Calu3 (cell line): ENCODE measurements at regions not wholly inside any gene's neighbourhood (a gene's known extent, or its start where the extent isn't known, plus 50 kb on each side); places are given as distances from the start of the nearest gene placed in this dataset.
"Not testable (repeated sequence)": the region's sequence is repeated elsewhere in the genome, so short reads cannot be mapped to it uniquely, and the experiment has no call there.

Source experiments
- BruUV-seq: library from RNA; stranded (reverse); fragments of 400-500 nt; replicated peaks from 2 replicates; lab custom pipeline; 2021; lab: Mats Ljungman, UMichigan
- CTCF ChIA-PET: fragments of 300-600 bp; sonication (Branson Sonifier 250); formaldehyde crosslinking; loops from one replicate; lab custom pipeline; 2022; ENCODE audit warnings: antibody characterized with exemption; lab: Charles Lee
- DNase-seq: peaks from one replicate; pipeline ENCODE4 v3.0.0; 2022
- H3K27ac Mint-ChIP-seq: one replicate; pipeline ENCODE4 v1.8.0; 2022; ENCODE audit warnings: mixed read lengths; ENCODE audit not compliant: unreplicated experiment
- H3K27me3 Mint-ChIP-seq: one replicate; pipeline ENCODE4 v1.8.0; 2022; ENCODE audit warnings: mixed read lengths; ENCODE audit not compliant: unreplicated experiment
- H3K36me3 Mint-ChIP-seq: one replicate; pipeline ENCODE4 v1.8.0; 2022; ENCODE audit warnings: mild to moderate bottlenecking, moderate library complexity, mixed read lengths; ENCODE audit not compliant: insufficient read depth, unreplicated experiment
- H3K4me1 Mint-ChIP-seq: one replicate; pipeline ENCODE4 v1.8.0; 2022; ENCODE audit warnings: mild to moderate bottlenecking, low read depth, mixed read lengths; ENCODE audit not compliant: unreplicated experiment
- H3K4me3 Mint-ChIP-seq: one replicate; pipeline ENCODE4 v1.8.0; 2022; ENCODE audit warnings: mild to moderate bottlenecking, low read depth, moderate library complexity, mixed read lengths; ENCODE audit not compliant: unreplicated experiment
- H3K9me3 Mint-ChIP-seq: one replicate; pipeline ENCODE4 v1.8.0; 2022; ENCODE audit warnings: low read depth, mixed read lengths; ENCODE audit not compliant: unreplicated experiment
- intact Hi-C: fragments of 100-400 bp; cut with micrococcal nuclease; formaldehyde crosslinking; loops from one replicate; pipeline ENCODE4 v1.10.0; 2022; ENCODE audit not compliant: unreplicated experiment
- TF ChIP-seq, protein P1 (sequence below): fragments of 200-600 bp; IDR thresholded peaks from one replicate; pipeline ENCODE4 v1.8.0; 2022; ENCODE audit warnings: antibody characterized with exemption; ENCODE audit not compliant: unreplicated experiment

DNA sequence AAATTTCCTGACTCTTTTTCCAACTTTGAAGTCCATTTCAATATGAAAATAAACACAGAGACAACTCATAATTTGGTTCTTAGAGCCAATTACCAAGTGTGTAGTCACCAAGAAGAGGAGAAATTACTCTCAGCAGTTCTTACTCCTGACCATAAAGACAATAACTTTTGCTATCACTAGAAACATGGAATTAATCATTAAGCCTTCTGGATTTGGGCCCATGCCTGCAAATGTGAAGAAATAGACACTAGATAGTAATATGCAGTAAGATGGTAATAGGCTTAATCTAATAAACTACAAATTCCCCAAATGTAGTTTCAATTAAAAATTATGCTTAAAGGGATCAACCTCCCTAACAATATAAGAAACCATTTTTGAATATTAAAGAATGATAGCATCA is 185.1 kb upstream of the AGTR1 start:
- intact Hi-C loops: no loop called here
- TF ChIP-seq, protein P1, sequence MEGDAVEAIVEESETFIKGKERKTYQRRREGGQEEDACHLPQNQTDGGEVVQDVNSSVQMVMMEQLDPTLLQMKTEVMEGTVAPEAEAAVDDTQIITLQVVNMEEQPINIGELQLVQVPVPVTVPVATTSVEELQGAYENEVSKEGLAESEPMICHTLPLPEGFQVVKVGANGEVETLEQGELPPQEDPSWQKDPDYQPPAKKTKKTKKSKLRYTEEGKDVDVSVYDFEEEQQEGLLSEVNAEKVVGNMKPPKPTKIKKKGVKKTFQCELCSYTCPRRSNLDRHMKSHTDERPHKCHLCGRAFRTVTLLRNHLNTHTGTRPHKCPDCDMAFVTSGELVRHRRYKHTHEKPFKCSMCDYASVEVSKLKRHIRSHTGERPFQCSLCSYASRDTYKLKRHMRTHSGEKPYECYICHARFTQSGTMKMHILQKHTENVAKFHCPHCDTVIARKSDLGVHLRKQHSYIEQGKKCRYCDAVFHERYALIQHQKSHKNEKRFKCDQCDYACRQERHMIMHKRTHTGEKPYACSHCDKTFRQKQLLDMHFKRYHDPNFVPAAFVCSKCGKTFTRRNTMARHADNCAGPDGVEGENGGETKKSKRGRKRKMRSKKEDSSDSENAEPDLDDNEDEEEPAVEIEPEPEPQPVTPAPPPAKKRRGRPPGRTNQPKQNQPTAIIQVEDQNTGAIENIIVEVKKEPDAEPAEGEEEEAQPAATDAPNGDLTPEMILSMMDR: no peak

DNA sequence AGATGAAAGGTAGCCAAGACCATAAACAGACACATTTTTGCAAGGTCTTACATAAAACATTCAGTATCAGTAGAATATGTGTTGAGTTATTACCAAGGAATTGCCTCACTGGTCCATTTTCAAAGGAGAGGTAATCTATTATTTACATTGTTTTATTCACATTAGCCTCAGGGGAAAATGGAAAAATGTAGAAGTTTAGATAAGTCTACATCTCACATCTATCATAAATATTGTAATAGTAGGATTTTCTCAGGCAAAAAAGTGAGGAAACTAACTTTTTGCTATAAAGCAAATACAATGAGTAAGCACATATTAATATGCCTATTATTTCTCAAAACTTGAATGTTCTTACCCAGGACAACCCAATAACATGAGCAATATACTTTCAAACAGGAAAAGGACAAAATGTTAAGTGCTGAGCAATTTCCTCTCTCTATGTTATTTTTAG is 184.6 kb upstream of the AGTR1 start:
- Mint-ChIP-seq H3K4me1 (no peaks in the 10 kb centered on the region), H3K4me3 (no peak overlapping the region), H3K36me3 (no peaks in the 10 kb centered on the region), H3K27me3 (no peaks in the 10 kb centered on the region), H3K27ac (no peak overlapping the region), H3K9me3 (no peaks in the 10 kb centered on the region)
- no peak for DNase-seq
- BruUV-seq: no TSS peak
- CTCF ChIA-PET: no interaction called here
- intact Hi-C loops: no loop called here
- TF ChIP-seq, protein P1: no peak

More for the DNA sequence above, 185.1 kb upstream of the AGTR1 start:
- H3K4me1 Mint-ChIP-seq: no peaks in the 10 kb centered on the region
- no TSS peak for BruUV-seq
- H3K36me3 Mint-ChIP-seq: no peaks in the 10 kb centered on the region
- no peak overlapping the region for H3K27ac Mint-ChIP-seq
- no peak for DNase-seq
- H3K9me3 Mint-ChIP-seq: no peaks in the 10 kb centered on the region
- H3K27me3 Mint-ChIP-seq: no peaks in the 10 kb centered on the region
- CTCF ChIA-PET: no interaction called here
- no peak overlapping the region for H3K4me3 Mint-ChIP-seq

DNA sequence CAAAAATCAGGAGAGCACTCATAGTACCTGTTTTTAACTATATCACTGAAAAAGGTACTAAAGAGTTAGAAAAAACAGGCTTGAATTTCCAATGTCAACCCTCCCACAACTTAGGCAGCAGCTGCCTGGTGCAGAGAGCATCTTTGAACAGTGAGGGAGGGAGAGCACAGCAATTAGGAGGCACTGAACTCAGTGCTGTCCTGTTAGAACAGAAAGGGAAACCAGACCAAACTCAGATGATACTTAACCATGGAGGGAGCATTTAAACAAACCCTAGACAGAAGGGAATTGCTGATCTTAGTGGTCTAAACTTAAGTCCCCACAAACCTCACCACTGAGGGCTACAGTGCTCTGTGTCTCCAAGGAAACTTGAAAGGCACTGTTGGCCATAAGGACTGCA is 179.2 kb upstream of the AGTR1 start:
- no peaks in the 10 kb centered on the region for H3K4me1 Mint-ChIP-seq
- H3K9me3 Mint-ChIP-seq: peaks cover 8% of the 10 kb centered on the region
- CTCF ChIA-PET: no interaction called here
- TF ChIP-seq, protein P1: no peak
- intact Hi-C loops: no loop called here
- H3K4me3 Mint-ChIP-seq: no peak overlapping the region
- H3K36me3 Mint-ChIP-seq: no peaks in the 10 kb centered on the region
- no peak overlapping the region for H3K27ac Mint-ChIP-seq
- no peak for DNase-seq
- BruUV-seq: no TSS peak
- H3K27me3 Mint-ChIP-seq: no peaks in the 10 kb centered on the region

DNA sequence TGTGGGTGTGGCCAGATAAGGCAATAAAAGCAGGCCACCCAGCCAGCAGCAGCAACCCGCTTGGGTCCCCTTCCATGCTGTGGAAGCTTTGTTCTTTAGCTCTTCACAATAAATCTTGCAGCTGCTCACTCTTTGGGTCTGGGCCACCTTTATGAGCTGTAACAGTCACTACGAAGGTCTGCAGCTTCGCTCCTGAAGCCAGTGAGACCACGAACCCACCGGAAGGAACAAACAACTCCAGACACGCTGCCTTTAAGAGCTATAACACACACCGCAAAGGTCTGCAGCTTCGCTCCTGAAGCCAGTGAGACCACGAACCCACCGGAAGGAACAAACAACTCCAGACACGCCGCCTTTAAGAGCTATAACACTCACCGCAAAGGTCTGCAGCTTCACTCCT is 172.1 kb upstream of the AGTR1 start:
- intact Hi-C loops, H3K4me1 Mint-ChIP-seq, DNase-seq, H3K4me3 Mint-ChIP-seq, H3K27me3 Mint-ChIP-seq, H3K27ac Mint-ChIP-seq, H3K36me3 Mint-ChIP-seq, BruUV-seq, CTCF ChIA-PET: not testable (repeated sequence)
- H3K9me3 Mint-ChIP-seq: peaks cover 14% of the 10 kb centered on the region

DNA sequence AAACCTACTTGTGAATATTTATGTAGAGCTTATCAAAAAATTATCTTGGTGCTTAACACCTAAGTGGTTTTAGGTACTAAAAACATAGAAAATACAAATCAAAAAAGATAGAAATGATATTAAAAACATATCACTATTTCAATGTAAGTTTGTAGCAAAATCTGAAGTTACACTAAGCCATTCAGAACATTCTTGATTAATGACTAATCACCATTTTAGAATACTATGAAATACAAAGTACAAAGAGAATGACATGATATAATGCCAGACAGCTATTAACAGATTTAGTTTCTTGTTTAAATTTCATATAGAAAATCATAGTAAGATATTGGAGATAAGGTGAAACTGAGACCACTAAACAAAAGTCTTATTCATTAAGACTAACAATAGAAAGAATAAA is 169.7 kb upstream of the AGTR1 start:
- CTCF ChIA-PET: no interaction called here
- Mint-ChIP-seq H3K36me3 (no peaks in the 10 kb centered on the region), H3K4me3 (no peak overlapping the region), H3K9me3 (peaks cover 12% of the 10 kb centered on the region), H3K4me1 (no peaks in the 10 kb centered on the region), H3K27me3 (no peaks in the 10 kb centered on the region), H3K27ac (no peak overlapping the region)
- no TSS peak for BruUV-seq
- intact Hi-C loops: no loop called here
- TF ChIP-seq, protein P1: no peak
- DNase-seq: no peak
